Skeletal muscle satellite cell (primary cell): ENCODE measurements at regions not wholly inside any gene's neighbourhood (a gene's known extent, or its start where the extent isn't known, plus 50 kb on each side); places are given as distances from the start of the nearest gene placed in this dataset.

Experiments used
- H3K27me3 ChIP-seq: 2 replicates; pipeline ENCODE4 v1.7.0; 2013; ENCODE audit warnings: low read length; ENCODE audit not compliant: control insufficient read depth, insufficient read depth
- H3K36me3 ChIP-seq: 2 replicates; pipeline ENCODE4 v1.7.0; 2013; ENCODE audit warnings: mild to moderate bottlenecking, control low read depth, low read length; ENCODE audit not compliant: insufficient read depth
- H3K4me1 ChIP-seq: 2 replicates; pipeline ENCODE4 v1.7.0; 2013; ENCODE audit warnings: low read length; ENCODE audit not compliant: control insufficient read depth, insufficient read depth
- H3K4me2 ChIP-seq: 2 replicates; pipeline ENCODE4 v1.7.0; 2013; ENCODE audit warnings: mild to moderate bottlenecking, low read length
- H3K4me3 ChIP-seq: 2 replicates; pipeline ENCODE4 v1.7.0; 2013; ENCODE audit warnings: low read length
- H3K9ac ChIP-seq: 2 replicates; pipeline ENCODE4 v1.7.0; 2013; ENCODE audit warnings: mild to moderate bottlenecking, low read depth, low read length, moderate library complexity
- H3K9me3 ChIP-seq: replicated peaks from 2 replicates; pipeline ENCODE4 v1.7.0; 2013; ENCODE audit warnings: mild to moderate bottlenecking, control low read depth, low read length

DNA sequence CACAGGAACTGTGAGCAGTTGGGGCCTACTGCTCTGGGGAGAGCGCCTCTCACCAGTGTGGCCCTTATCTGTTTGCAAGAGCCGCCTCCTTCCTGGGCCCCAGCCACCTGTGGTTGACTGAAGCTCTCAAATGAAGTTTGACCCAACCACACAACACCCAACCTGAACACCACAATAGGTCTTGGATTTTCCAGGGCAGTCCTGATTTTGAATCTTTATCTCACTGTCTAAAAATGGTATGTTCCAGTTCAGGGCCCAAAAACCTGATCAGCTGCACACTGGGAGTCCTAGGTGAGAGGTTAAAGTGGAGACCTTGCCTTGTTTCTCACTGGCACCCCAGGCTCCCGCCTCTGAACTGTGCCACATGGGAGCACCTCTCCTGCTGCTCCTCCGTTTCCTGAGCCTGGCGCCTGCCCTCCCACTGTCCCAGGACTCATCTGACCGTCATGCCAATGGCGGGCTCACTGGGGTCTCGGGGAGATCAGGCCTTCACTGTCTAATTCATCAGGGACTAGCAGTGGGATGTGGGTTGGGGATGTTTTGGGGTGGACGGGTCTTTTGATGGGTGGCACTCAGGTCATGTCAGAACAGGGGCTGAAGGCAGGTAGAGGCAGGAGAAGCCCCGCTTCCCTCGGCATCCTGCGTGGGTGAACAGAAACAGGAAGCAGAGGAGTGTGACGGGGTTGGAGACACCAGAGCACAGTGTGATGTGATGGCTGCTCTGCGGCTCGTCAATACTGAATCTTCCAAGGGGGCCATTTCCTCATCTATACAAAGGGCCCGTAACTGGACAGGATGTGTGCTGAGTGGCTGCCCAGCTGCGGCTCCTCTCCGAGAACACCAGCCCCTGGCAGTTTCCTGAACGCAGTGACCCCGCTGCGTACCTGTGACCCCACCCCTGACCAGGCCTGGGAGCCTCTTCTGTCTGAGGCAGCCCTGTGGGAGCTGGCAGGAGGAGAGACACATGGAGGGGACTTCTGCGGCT, 59.6 kb upstream of the ITPKB start:
- H3K4me1 ChIP-seq: no peaks in the 10 kb centered on the region
- no peaks in the 10 kb centered on the region for H3K9me3 ChIP-seq
- H3K36me3 ChIP-seq: no peaks in the 10 kb centered on the region
- H3K27me3 ChIP-seq: peaks cover 35% of the 10 kb centered on the region
- no peak overlapping the region for H3K4me2 ChIP-seq
- no peak overlapping the region for H3K9ac ChIP-seq
- no peak overlapping the region for H3K4me3 ChIP-seq

DNA sequence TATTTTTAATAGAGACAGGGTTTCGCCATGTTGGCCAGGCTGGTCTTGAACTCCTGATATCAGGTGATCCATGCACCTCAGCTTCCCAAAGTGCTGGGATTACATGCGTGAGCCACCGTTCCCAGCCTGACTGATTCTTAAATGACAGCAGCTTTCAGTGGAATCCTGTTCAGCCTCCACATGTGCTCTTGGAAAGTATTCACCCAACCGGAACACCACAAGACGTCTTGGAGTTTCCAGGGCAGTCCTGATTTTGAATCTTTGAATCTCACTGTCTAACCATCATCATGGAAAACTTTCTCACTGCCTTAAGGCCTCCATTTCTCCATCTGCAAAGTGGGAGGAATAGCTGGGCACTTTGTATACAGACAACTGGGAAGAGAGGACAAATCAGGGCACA, 58.1 kb upstream of the ITPKB start:
- Histone ChIP-seq H3K4me1 (no peaks in the 10 kb centered on the region), H3K4me3 (no peak overlapping the region), H3K9ac (no peak overlapping the region), H3K27me3 (peaks cover 35% of the 10 kb centered on the region), H3K4me2 (no peak overlapping the region), H3K36me3 (no peaks in the 10 kb centered on the region), H3K9me3 (no peaks in the 10 kb centered on the region)

DNA sequence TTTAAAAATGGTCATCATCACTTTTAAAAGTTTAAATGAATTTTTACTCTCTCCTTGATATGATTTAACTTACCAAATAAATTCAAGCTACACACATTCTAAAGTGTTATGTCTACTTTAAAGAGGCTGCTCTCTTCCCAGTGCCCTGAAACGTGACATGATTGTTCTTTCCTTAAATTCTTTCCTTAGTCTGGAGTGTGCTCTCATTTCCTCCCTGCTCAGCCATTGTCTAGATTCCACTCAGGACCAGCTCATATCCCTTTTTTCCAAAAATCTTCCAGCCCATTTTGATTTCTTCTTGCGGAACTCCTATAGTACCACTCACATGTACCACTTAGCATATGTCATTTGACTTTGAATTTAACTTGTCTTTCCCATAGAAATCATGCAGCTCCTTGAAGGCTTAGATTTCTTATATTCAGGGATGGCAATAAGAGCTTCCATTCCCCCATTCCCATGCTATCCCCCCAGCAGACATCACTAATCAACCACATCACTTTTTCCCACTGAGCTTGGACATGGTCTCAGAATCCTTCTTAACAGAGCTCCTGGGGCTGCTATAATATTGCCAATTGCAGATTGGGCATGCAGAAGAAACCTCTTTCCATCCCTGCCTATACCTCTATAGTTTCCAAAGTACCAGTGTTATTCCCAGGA, 54.7 kb upstream of the ITPKB start:
- H3K27me3 ChIP-seq: peaks cover 40% of the 10 kb centered on the region
- H3K9ac ChIP-seq: no peak overlapping the region
- no peaks in the 10 kb centered on the region for H3K9me3 ChIP-seq
- H3K36me3 ChIP-seq: no peaks in the 10 kb centered on the region
- no peaks in the 10 kb centered on the region for H3K4me1 ChIP-seq
- H3K4me2 ChIP-seq: no peak overlapping the region
- no peak overlapping the region for H3K4me3 ChIP-seq

DNA sequence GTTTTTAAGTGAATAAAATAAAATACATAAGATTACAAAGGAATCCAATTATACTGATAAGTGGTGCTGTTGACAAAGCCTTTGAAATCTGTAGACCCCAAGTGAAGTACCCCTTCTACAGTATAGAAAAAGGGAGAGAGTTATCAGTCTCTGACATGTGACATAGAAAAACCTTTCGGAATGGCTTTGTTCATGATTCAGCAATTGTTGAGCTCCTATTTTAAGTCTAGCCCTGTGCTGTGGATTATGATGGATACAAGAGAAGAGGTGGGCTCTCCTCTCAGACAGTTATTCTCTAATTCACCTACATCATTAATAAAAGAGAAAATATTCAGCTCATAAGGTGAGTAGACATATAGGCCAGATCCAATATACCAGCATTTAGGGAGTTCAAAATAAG, 53.3 kb upstream of the ITPKB start:
- no peaks in the 10 kb centered on the region for H3K9me3 ChIP-seq
- no peaks in the 10 kb centered on the region for H3K4me1 ChIP-seq
- H3K9ac ChIP-seq: no peak overlapping the region
- peaks cover 42% of the 10 kb centered on the region for H3K27me3 ChIP-seq
- no peak overlapping the region for H3K4me2 ChIP-seq
- H3K36me3 ChIP-seq: no peaks in the 10 kb centered on the region
- H3K4me3 ChIP-seq: no peak overlapping the region

DNA sequence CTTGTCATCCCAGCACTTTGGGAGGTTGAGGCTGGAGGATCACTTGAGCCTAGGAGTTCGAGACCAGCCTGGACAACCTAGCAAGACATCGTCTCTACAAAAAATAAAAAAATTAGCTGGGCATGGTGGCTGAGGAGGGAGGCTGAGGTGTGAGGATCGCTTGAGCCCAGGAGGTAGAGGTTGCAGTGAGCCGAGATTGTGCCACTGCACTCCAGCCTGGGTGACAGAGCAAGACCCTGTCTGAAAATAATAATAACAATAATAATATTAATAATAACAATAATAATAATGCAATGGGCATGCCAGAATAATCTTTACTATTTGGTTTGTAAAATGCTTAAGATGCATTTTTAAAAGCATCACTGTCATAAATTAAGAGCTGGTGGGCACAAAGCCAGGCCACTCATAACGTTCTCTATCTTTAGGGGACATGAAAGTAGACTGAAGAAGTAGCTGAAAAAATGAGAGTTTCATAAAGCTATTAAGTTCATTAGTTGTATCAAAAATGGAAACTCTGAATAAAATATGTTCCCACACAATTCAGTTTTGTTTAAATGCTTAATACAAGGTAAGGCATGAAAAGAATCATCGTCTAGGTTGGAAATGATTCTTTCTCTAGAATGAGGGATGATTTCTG, 51.6 kb upstream of the ITPKB start:
- Histone ChIP-seq H3K9me3 (no peaks in the 10 kb centered on the region), H3K36me3 (no peaks in the 10 kb centered on the region), H3K4me3 (no peak overlapping the region), H3K4me1 (no peaks in the 10 kb centered on the region), H3K27me3 (peaks cover 49% of the 10 kb centered on the region), H3K4me2 (no peak overlapping the region), H3K9ac (no peak overlapping the region)

DNA sequence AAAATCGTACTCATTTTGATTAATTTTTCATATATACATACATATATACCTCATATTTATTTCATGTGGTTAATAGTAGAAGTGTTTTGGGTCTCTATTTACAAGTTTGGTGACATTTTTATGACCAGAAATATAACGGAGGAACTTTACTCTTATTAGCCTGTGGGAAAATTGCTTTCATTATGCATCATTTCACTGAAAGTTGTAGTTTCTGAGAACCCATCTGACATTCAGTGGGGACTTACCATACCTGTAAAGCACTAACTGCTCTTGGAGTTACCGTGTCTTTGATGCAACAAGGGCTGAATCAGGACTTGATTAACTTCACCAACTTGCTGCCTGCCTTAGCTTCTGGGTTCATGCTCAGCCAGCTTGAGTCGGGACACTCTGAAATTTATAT, 49.9 kb upstream of the ITPKB start:
- no peak overlapping the region for H3K4me2 ChIP-seq
- H3K9me3 ChIP-seq: no peaks in the 10 kb centered on the region
- H3K36me3 ChIP-seq: no peaks in the 10 kb centered on the region
- no peaks in the 10 kb centered on the region for H3K4me1 ChIP-seq
- no peak overlapping the region for H3K9ac ChIP-seq
- H3K27me3 ChIP-seq: peaks cover 36% of the 10 kb centered on the region
- H3K4me3 ChIP-seq: no peak overlapping the region
